ENCODE measurements at regions not wholly inside any gene's neighbourhood (a gene's known extent, or its start where the extent isn't known, plus 50 kb on each side); places are given as distances from the start of the nearest gene placed in this dataset.

DNA sequence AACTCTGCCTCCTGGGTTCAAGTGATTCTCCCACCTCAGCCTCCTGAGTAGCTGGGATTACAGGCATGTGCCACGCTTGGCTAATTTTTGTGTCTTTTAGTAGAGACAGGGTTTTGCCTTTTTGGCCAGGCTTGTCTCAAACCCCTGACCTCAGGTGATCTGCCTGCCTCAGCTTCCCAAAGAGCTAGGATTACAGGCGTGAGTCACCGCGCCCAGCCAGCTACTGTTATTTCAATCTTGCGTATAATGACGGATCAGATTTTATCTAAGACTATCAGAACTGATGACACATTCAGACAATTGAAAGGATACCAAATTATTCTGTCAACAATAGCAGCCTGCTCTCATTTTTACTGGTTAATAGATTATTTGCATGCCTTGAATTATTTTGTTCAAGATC lies 612.2 kb downstream of the ZIC1 start:
- DNase-seq (ENCODE audit: low spot score) = no peak

- no peak for DNase-seq (ENCODE audit: low spot score)
Observed at GRCh38 chr3:148023994-148024393, 614.8 kb downstream of the ZIC1 start.

DNA sequence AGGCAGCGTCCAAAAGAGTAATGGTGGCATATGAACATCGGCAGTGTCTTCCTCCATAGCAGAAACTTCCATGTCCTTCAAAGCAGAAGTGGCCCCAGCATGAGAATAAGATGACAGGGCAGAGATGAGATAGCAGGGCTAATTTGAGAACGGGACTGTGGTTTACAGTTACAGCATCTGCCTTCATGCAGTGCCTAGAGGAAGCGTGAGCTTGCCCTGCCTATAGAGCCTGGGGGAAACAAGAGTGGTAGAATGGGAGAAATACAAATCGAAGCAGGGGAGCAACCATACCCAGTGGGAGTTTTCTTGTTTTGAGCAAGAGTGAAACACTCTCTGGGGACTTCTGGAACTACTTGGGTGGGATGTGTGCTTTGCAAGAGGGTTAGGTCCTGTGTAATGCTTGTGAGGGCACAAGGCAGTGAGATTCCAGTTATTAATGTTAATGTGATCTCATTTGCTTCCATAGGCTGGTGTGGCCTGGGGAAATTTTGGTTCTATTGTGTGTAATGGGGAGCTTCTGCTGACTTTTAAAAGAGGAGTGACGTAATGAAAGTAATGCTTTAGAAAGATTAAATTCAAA lies 616.9 kb downstream of the ZIC1 start:
- no peak for DNase-seq (ENCODE audit: low spot score)

DNA sequence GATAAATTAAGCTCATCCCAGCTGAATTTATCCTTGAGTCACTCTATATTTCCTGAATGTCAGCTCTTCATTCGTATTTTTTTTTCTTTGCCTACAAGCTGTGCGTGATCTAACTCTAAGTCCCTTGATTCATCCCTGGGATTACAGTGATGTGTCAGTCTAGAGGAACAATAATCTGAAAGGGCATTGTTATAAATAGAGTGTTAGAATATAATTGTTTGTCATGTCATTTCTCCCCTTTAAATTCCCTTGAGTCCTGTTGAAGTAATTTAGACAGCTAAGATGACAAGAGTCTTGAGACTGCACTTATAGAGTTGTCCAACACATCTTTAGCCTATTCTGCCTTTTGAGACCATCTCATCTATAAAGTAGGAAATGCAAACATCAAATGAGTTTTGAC lies 621.8 kb downstream of the ZIC1 start:
- DNase-seq (ENCODE audit: low spot score) = no peak

- DNase-seq (ENCODE audit: low spot score) = no peak
Observed at GRCh38 chr3:148034353-148034752, 625.2 kb downstream of the ZIC1 start.

DNA sequence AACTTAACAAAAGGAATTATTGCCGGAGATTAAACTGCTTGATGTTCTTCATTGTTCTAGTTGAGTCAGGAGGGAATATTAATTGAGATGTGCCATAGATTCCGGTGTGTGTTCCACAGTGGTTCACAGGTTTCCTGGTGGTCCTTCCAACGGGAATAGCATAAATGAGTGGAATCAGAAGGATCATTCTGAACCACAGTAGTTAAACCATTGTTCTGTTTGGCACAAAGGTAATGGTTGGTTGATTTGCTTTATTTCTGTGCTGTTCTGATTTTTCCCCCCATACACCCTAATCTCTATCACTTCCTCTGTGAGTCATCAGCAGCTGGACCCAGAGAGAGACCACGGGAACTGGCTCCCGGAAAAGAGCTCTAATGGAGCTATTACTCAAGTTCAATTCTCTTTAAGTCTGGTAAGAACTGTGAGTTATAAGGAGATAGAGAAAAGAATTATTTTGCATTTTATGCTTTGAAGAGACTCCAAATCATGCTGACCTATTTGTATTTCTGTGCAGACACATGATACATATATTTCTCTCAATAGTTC lies 627.2 kb downstream of the ZIC1 start:
- no peak for DNase-seq (ENCODE audit: low spot score)

- peak; percentile 20 for DNase-seq (ENCODE audit: low spot score)
Observed at GRCh38 chr3:148042663-148043445, 633.7 kb downstream of the ZIC1 start.

DNA sequence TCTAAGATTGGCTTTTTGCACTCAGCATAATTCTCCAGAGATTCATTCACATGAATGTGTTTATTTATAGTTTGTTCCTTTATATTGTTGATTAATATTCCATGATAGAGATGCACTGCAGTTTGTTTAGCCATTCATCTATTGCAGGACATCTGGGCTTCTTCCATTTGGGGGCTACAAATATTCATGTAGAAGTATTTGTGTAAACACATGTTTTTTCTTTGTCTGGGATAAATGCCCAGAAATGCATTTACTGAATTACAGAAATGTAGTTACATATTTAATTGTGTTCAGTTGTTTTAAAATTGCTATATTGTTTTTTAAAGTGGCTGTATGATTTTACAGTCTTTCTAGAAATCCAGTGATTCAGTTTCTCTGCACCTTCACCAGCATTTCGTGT lies 635.0 kb downstream of the ZIC1 start:
- no peak for DNase-seq (ENCODE audit: low spot score)

DNA sequence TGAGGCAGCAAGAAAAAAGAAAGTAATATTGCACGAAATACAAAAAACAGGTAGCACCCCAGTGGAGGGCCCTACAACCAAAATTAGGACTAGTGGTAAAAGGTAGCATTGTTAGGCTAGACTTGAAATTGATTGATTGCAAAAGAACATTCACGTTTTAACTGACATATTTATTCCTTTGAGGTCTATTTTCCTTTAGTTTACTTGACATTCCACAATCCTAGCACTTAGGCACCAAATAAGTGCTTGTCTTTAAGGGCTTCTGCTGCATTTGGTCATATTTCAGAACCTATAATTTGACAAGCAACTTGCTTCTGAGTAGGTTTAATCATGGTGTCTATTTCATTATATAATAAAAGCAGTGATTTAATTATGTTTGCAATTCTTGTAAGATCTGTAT lies 642.7 kb upstream of the AGTR1 start:
- DNase-seq (ENCODE audit: low spot score) = no peak

DNA sequence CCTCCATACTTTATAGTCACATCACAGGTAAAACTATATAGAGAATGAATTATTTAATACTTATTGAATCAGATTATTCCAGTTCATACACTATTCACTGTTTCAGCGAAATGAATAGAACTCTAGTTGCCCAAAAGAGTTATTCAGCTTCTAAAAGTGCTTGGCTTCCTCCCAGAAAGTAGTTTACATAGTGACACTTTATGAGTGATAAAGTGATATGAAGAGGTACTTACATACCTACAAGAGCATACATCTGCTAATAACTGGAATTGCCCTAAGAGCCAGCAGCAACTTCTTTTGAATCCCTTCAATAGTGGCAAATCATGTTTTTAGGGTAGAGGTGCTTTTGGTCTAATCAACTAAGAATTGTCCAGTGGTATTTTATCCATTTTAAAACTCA lies 635.1 kb upstream of the AGTR1 start:
- no peak for DNase-seq (ENCODE audit: low spot score)

- DNase-seq (ENCODE audit: low spot score) = no peak
Observed at GRCh38 chr3:148066802-148067201, 630.9 kb upstream of the AGTR1 start.

GRCh38 chr3:148068466-148068865 lies 629.2 kb upstream of the AGTR1 start:
- no peak for DNase-seq (ENCODE audit: low spot score)

GRCh38 chr3:148070041-148070440 lies 627.7 kb upstream of the AGTR1 start:
- no peak for DNase-seq (ENCODE audit: low spot score)

DNA sequence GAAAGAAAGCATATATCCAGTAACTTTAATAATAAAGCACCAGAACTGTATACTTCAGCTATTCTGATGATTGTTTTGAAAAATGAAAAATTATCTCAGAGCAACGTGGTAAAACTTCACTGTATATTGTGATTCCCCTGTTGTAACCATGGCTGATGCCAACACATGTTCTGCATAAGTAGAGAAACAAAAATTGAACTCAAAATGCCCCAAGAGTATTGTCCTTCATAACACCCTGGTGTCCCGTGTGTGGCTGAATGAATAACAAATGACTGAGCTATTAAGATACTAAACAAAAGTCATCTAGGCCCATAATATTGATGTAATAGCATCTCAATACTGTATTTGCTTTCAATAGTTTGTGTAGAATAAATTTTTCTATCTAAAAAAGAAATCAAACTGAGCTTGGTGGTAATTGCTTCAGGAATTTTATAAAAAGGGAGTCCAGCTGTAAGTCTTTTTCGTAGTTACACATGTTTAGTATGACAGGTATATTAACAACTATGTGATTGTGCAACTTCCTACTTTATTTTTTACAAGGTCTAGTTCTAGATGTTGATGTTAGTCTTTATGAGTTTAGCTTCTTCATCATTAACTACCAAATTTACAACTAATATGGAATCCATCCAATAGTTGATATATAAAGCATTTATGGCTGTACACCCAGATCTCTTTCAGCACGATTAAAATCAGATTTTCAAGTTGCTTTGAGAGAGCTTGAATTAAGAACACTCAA lies 623.8 kb upstream of the AGTR1 start:
- DNase-seq (ENCODE audit: low spot score) = no peak

- DNase-seq (ENCODE audit: low spot score) = no peak
Observed at GRCh38 chr3:148074946-148075345, 622.8 kb upstream of the AGTR1 start.

GRCh38 chr3:148075771-148076716 lies 621.7 kb upstream of the AGTR1 start:
- peak; percentile 35 for DNase-seq (ENCODE audit: low spot score)

GRCh38 chr3:148077318-148077923 lies 620.3 kb upstream of the AGTR1 start:
- DNase-seq (ENCODE audit: low spot score) = no peak

- DNase-seq (ENCODE audit: low spot score) = no peak
Observed at GRCh38 chr3:148077965-148078364, 619.7 kb upstream of the AGTR1 start.

- no peak for DNase-seq (ENCODE audit: low spot score)
Observed at GRCh38 chr3:148078658-148079057, 619.0 kb upstream of the AGTR1 start.

DNA sequence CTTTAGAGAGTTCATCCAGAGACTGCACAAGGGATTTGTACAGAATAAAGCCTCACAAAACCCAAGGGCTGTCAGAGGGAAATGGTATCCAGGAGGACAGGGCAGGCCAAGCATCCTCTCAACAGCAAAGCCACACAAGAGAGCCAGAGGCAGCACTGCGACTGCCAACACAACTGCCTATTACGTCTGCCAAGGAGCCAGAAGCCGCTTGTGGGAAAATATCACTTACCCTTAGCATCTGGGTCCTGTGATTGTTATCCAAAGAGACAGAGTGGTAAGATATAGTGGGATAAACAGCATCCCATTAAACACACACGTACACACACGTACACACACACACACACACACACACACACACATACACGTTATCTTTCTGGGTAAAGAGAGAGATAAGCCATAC lies 618.3 kb upstream of the AGTR1 start:
- no peak for DNase-seq (ENCODE audit: low spot score)

GRCh38 chr3:148081926-148082325 lies 615.8 kb upstream of the AGTR1 start:
- no peak for DNase-seq (ENCODE audit: low spot score)
